ENCODE measurements at regions not wholly inside any gene's neighbourhood (a gene's known extent, or its start where the extent isn't known, plus 50 kb on each side); places are given as distances from the start of the nearest gene placed in this dataset.

- DNase-seq (ENCODE audit: low spot score): no peak
- H3K36me3 ChIP-seq (ENCODE audit: insufficient read depth, low read length, poor library complexity, severe bottlenecking): no peaks in the 10 kb centered on the region
- no peak overlapping the region for H3K27ac ChIP-seq (ENCODE audit: low read depth, low read length, poor library complexity, severe bottlenecking)
- intact Hi-C loops (cut with micrococcal nuclease; ENCODE audit: unreplicated experiment): no loop called here
- TF ChIP-seq CTCF (conservative IDR thresholded peaks at IDR 0.05; ENCODE audit: low read depth, low read length) (no peak), EZH2 (IDR thresholded peaks at IDR 0.05; ENCODE audit: borderline replicate concordance, low read depth, low read length, poor library complexity, severe bottlenecking) (no peak)
- no peaks in the 10 kb centered on the region for H3K9me3 ChIP-seq (ENCODE audit: low read depth, low read length, poor library complexity, severe bottlenecking)
- H3K27me3 ChIP-seq (replicated peaks; ENCODE audit: insufficient read depth, low read depth, low read length, poor library complexity): no peaks in the 10 kb centered on the region
- no peaks in the 10 kb centered on the region for H3K4me1 ChIP-seq (ENCODE audit: insufficient read depth, low read length, poor library complexity, severe bottlenecking)
- POLR2A ChIA-PET (ENCODE audit: low non-redundant PET): no interaction called here
- H3K4me3 ChIP-seq (ENCODE audit: low read depth, low read length, poor library complexity, severe bottlenecking): no peak overlapping the region
- no TSS peak for BruUV-seq (replicated peaks)
- CTCF ChIA-PET: no interaction called here
Measured at GRCh38 chr18:43341014-43341413, 63.7 kb upstream of the SYT4 start.

GRCh38 chr18:43350176-43350575, 72.9 kb upstream of the SYT4 start:
- ChIA-PET CTCF (no interaction called here), POLR2A (ENCODE audit: low non-redundant PET) (no interaction called here)
- no peaks in the 10 kb centered on the region for H3K4me1 ChIP-seq (ENCODE audit: insufficient read depth, low read length, poor library complexity, severe bottlenecking)
- no peaks in the 10 kb centered on the region for H3K27me3 ChIP-seq (replicated peaks; ENCODE audit: insufficient read depth, low read depth, low read length, poor library complexity)
- no peak overlapping the region for H3K4me3 ChIP-seq (ENCODE audit: low read depth, low read length, poor library complexity, severe bottlenecking)
- no peak for DNase-seq (ENCODE audit: low spot score)
- no peaks in the 10 kb centered on the region for H3K36me3 ChIP-seq (ENCODE audit: insufficient read depth, low read length, poor library complexity, severe bottlenecking)
- intact Hi-C loops (cut with micrococcal nuclease; ENCODE audit: unreplicated experiment): no loop called here
- no TSS peak for BruUV-seq (replicated peaks)
- H3K27ac ChIP-seq (ENCODE audit: low read depth, low read length, poor library complexity, severe bottlenecking): no peak overlapping the region
- H3K9me3 ChIP-seq (ENCODE audit: low read depth, low read length, poor library complexity, severe bottlenecking): no peaks in the 10 kb centered on the region
- TF ChIP-seq EZH2 (IDR thresholded peaks at IDR 0.05; ENCODE audit: borderline replicate concordance, low read depth, low read length, poor library complexity, severe bottlenecking) (no peak), CTCF (conservative IDR thresholded peaks at IDR 0.05; ENCODE audit: low read depth, low read length) (no peak)

- Histone ChIP-seq H3K4me1 (ENCODE audit: insufficient read depth, low read length, poor library complexity, severe bottlenecking) (no peaks in the 10 kb centered on the region), H3K9me3 (ENCODE audit: low read depth, low read length, poor library complexity, severe bottlenecking) (no peaks in the 10 kb centered on the region), H3K36me3 (ENCODE audit: insufficient read depth, low read length, poor library complexity, severe bottlenecking) (no peaks in the 10 kb centered on the region), H3K4me3 (ENCODE audit: low read depth, low read length, poor library complexity, severe bottlenecking) (no peak overlapping the region), H3K27ac (ENCODE audit: low read depth, low read length, poor library complexity, severe bottlenecking) (no peak overlapping the region), H3K27me3 (replicated peaks; ENCODE audit: insufficient read depth, low read depth, low read length, poor library complexity) (no peaks in the 10 kb centered on the region)
- ChIA-PET CTCF (no interaction called here), POLR2A (ENCODE audit: low non-redundant PET) (no interaction called here)
- DNase-seq (ENCODE audit: low spot score): no peak
- TF ChIP-seq CTCF (conservative IDR thresholded peaks at IDR 0.05; ENCODE audit: low read depth, low read length): no peak
- intact Hi-C loops (cut with micrococcal nuclease; ENCODE audit: unreplicated experiment): no loop called here
- BruUV-seq (replicated peaks): no TSS peak
Measured at GRCh38 chr18:43364535-43364934, 87.2 kb upstream of the SYT4 start.

Measured in A673 (cell line).